HAP-1 (cell line): ENCODE measurements at regions not wholly inside any gene's neighbourhood (a gene's known extent, or its start where the extent isn't known, plus 50 kb on each side); places are given as distances from the start of the nearest gene placed in this dataset.

ENCODE experiments used
- DNase-seq, 2 experiments: peaks; one replicate each; pipeline ENCODE4 v3.0.0-alpha.2; 2016 to 2020; ENCODE audit warnings: low spot score in 2 of 2
- H3K27me3 ChIP-seq: fragments of 250-450 bp; sonication (Bioruptor Pico); 2 replicates; pipeline ENCODE4 v1.5.1; 2020; ENCODE audit warnings: low read depth, mild to moderate bottlenecking, moderate library complexity
- H3K36me3 ChIP-seq: fragments of 250-450 bp; sonication (Bioruptor Pico); replicated peaks from 2 replicates; pipeline ENCODE4 v1.5.1; 2020; ENCODE audit warnings: mild to moderate bottlenecking
- H3K4me1 ChIP-seq: fragments of 250-450 bp; sonication (Bioruptor Pico); 2 replicates; pipeline ENCODE4 v1.5.1; 2020; ENCODE audit warnings: mild to moderate bottlenecking
- H3K4me3 ChIP-seq: fragments of 250-450 bp; sonication (Bioruptor Pico); 2 replicates; pipeline ENCODE4 v1.5.1; 2020; ENCODE audit warnings: mild to moderate bottlenecking, moderate library complexity
- H3K9me3 ChIP-seq: fragments of 250-450 bp; sonication (Bioruptor Pico); 2 replicates; pipeline ENCODE4 v1.5.1; 2020; ENCODE audit warnings: mild to moderate bottlenecking, moderate library complexity
- in situ Hi-C: fragments of 300-500 bp; cut with MboI; formaldehyde crosslinking; loops from 3 replicates; pipeline ENCODE4 v1.14.3; 2020; ENCODE audit warnings: low sequenced_read_pairs, inconsistent platforms, mixed read lengths

- no peak for DNase-seq
These were observed 149.7 kb downstream of the HNMT start for GRCh38 chr2:138113871-138114525.

GRCh38 chr2:138115666-138116065, 151.4 kb downstream of the HNMT start:
- H3K9me3 ChIP-seq, result no peaks in the 10 kb centered on the region
- DNase-seq, result no peak

More at GRCh38 chr2:138113871-138114525, 149.7 kb downstream of the HNMT start:
- Histone ChIP-seq H3K27me3 (no peaks in the 10 kb centered on the region), H3K9me3 (no peaks in the 10 kb centered on the region), H3K4me3 (no peak overlapping the region), H3K4me1 (no peaks in the 10 kb centered on the region), H3K36me3 (no peaks in the 10 kb centered on the region)
- in situ Hi-C loops, result no loop called here

GRCh38 chr2:138116456-138116855, 152.2 kb downstream of the HNMT start:
- no peaks in the 10 kb centered on the region for H3K4me1 ChIP-seq
- in situ Hi-C loops, result no loop called here
- H3K27me3 ChIP-seq, result no peaks in the 10 kb centered on the region
- no peak for DNase-seq
- H3K36me3 ChIP-seq, result no peaks in the 10 kb centered on the region
- no peak overlapping the region for H3K4me3 ChIP-seq
- H3K9me3 ChIP-seq, result no peaks in the 10 kb centered on the region

More at GRCh38 chr2:138115666-138116065, 151.4 kb downstream of the HNMT start:
- H3K36me3 ChIP-seq, result no peaks in the 10 kb centered on the region
- H3K4me3 ChIP-seq, result no peak overlapping the region
- no peaks in the 10 kb centered on the region for H3K27me3 ChIP-seq
- in situ Hi-C loops, result no loop called here
- H3K4me1 ChIP-seq, result no peaks in the 10 kb centered on the region

GRCh38 chr2:138121666-138122661, 157.7 kb downstream of the HNMT start:
- in situ Hi-C loops, result no loop called here
- Histone ChIP-seq H3K9me3 (no peaks in the 10 kb centered on the region), H3K36me3 (no peaks in the 10 kb centered on the region), H3K4me1 (no peaks in the 10 kb centered on the region), H3K27me3 (no peaks in the 10 kb centered on the region), H3K4me3 (no peak overlapping the region)
- no peak for DNase-seq

- Histone ChIP-seq H3K27me3 (no peaks in the 10 kb centered on the region), H3K4me3 (no peak overlapping the region), H3K36me3 (no peaks in the 10 kb centered on the region), H3K9me3 (no peaks in the 10 kb centered on the region), H3K4me1 (no peaks in the 10 kb centered on the region)
- no peak for DNase-seq
- in situ Hi-C loops, result no loop called here
These were observed 158.6 kb downstream of the HNMT start for GRCh38 chr2:138122891-138123290.

GRCh38 chr2:138123741-138124140, 159.5 kb downstream of the HNMT start:
- Histone ChIP-seq H3K4me1 (no peaks in the 10 kb centered on the region), H3K9me3 (no peaks in the 10 kb centered on the region), H3K27me3 (no peaks in the 10 kb centered on the region), H3K4me3 (no peak overlapping the region), H3K36me3 (no peaks in the 10 kb centered on the region)
- no peak for DNase-seq
- in situ Hi-C loops, result no loop called here

- in situ Hi-C loops, result no loop called here
- no peak overlapping the region for H3K4me3 ChIP-seq
- H3K4me1 ChIP-seq, result no peaks in the 10 kb centered on the region
- no peaks in the 10 kb centered on the region for H3K27me3 ChIP-seq
- DNase-seq, result no peak
- H3K36me3 ChIP-seq, result no peaks in the 10 kb centered on the region
- H3K9me3 ChIP-seq, result no peaks in the 10 kb centered on the region
These were observed 160.2 kb downstream of the HNMT start for GRCh38 chr2:138124521-138124920.

GRCh38 chr2:138125306-138126288, 161.3 kb downstream of the HNMT start:
- no peaks in the 10 kb centered on the region for H3K27me3 ChIP-seq
- H3K36me3 ChIP-seq, result no peaks in the 10 kb centered on the region
- no peak overlapping the region for H3K4me3 ChIP-seq
- H3K4me1 ChIP-seq, result no peaks in the 10 kb centered on the region
- no peaks in the 10 kb centered on the region for H3K9me3 ChIP-seq
- in situ Hi-C loops, result no loop called here
- no peak for DNase-seq

GRCh38 chr2:138132108-138132507, 167.8 kb downstream of the HNMT start:
- Histone ChIP-seq H3K27me3 (no peaks in the 10 kb centered on the region), H3K36me3 (no peaks in the 10 kb centered on the region), H3K4me1 (no peaks in the 10 kb centered on the region), H3K9me3 (no peaks in the 10 kb centered on the region), H3K4me3 (no peak overlapping the region)
- DNase-seq, result no peak
- in situ Hi-C loops, result no loop called here

- H3K4me1 ChIP-seq, result peaks cover 5% of the 10 kb centered on the region; the same call in 1 of the 2 replicates
- H3K27me3 ChIP-seq, result no peaks in the 10 kb centered on the region
- no peaks in the 10 kb centered on the region for H3K9me3 ChIP-seq
- no peak overlapping the region for H3K4me3 ChIP-seq
- no peak for DNase-seq
- no peaks in the 10 kb centered on the region for H3K36me3 ChIP-seq
- in situ Hi-C loops, result no loop called here
These were observed 173.7 kb downstream of the HNMT start for GRCh38 chr2:138137949-138138348.

GRCh38 chr2:138147796-138148195, 183.5 kb downstream of the HNMT start:
- Histone ChIP-seq H3K4me1 (no peaks in the 10 kb centered on the region), H3K36me3 (no peaks in the 10 kb centered on the region), H3K4me3 (no peak overlapping the region), H3K27me3 (no peaks in the 10 kb centered on the region), H3K9me3 (no peaks in the 10 kb centered on the region)
- in situ Hi-C loops, result no loop called here
- no peak for DNase-seq

- no peak overlapping the region for H3K4me3 ChIP-seq
- no peaks in the 10 kb centered on the region for H3K4me1 ChIP-seq
- H3K9me3 ChIP-seq, result no peaks in the 10 kb centered on the region
- in situ Hi-C loops, result no loop called here
- no peak for DNase-seq
- H3K36me3 ChIP-seq, result no peaks in the 10 kb centered on the region
- H3K27me3 ChIP-seq, result no peaks in the 10 kb centered on the region
These were observed 191.0 kb downstream of the HNMT start for GRCh38 chr2:138155304-138155703.

GRCh38 chr2:138157372-138157771, 193.1 kb downstream of the HNMT start:
- Histone ChIP-seq H3K9me3 (no peaks in the 10 kb centered on the region), H3K36me3 (no peaks in the 10 kb centered on the region), H3K4me3 (no peak overlapping the region), H3K4me1 (no peaks in the 10 kb centered on the region), H3K27me3 (no peaks in the 10 kb centered on the region)
- in situ Hi-C loops, result no loop called here
- no peak for DNase-seq
